MM.1S (cell line): ENCODE measurements at regions not wholly inside any gene's neighbourhood (a gene's known extent, or its start where the extent isn't known, plus 50 kb on each side); places are given as distances from the start of the nearest gene placed in this dataset.

ENCODE experiments used
- EZH2 ChIP-seq: fragments of 300-600 bp; sonication (generic); optimal IDR thresholded peaks from 2 replicates; pipeline ENCODE3; 2017; ENCODE audit warnings: low read depth, mild to moderate bottlenecking, antibody characterized with exemption, low read length, mixed read lengths
- EZH2phosphoT487 ChIP-seq: fragments of 300-600 bp; sonication (generic); IDR thresholded peaks from 2 replicates; pipeline ENCODE4 v1.6.1; 2018; ENCODE audit warnings: antibody characterized with exemption, low read length
- TF ChIP-seq, protein P1 (sequence below): fragments of 300-600 bp; sonication (generic); IDR thresholded peaks from 2 replicates; pipeline ENCODE4 v1.5.1; 2016; ENCODE audit warnings: antibody characterized with exemption, low read length, mixed read lengths

DNA sequence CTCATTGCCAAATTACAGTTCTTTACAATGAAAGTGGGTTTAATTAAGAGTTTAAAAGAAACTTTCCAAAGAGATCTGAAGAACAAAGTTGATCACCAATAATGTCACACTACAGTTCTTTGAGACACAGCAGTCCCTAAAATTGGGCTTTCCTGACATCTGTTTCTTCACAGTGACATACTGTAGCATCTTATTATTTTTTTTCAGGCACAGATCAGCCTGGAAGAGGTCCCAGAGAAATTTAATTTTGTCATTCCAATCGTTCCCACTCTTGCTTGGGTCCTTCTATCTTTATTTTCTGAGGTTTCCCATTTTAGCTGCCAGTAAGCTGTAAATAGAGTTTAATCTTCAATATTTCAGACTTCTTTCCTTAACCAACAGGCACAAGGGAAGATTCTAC, 143.1 kb upstream of the FRMPD4 start:
- TF ChIP-seq, protein P1, sequence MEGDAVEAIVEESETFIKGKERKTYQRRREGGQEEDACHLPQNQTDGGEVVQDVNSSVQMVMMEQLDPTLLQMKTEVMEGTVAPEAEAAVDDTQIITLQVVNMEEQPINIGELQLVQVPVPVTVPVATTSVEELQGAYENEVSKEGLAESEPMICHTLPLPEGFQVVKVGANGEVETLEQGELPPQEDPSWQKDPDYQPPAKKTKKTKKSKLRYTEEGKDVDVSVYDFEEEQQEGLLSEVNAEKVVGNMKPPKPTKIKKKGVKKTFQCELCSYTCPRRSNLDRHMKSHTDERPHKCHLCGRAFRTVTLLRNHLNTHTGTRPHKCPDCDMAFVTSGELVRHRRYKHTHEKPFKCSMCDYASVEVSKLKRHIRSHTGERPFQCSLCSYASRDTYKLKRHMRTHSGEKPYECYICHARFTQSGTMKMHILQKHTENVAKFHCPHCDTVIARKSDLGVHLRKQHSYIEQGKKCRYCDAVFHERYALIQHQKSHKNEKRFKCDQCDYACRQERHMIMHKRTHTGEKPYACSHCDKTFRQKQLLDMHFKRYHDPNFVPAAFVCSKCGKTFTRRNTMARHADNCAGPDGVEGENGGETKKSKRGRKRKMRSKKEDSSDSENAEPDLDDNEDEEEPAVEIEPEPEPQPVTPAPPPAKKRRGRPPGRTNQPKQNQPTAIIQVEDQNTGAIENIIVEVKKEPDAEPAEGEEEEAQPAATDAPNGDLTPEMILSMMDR: no peak
- no peak for TF ChIP-seq EZH2
- TF ChIP-seq EZH2phosphoT487: no peak
